Stimulated activated CD8-positive, alpha-beta memory T cell treated with anti-CD3 and anti-CD28 coated beads, Interleukin-4, amount 100 ng/mL, for 1 hour (primary cell): ENCODE measurements at regions not wholly inside any gene's neighbourhood (a gene's known extent, or its start where the extent isn't known, plus 50 kb on each side); places are given as distances from the start of the nearest gene placed in this dataset.

ENCODE experiments used
- DNase-seq, 2 donors: peaks; one replicate each; pipeline ENCODE4 v3.0.0-alpha.2; 2020; ENCODE audit warnings: low read depth in 2 of 2, low spot score in 1 of 2

GRCh38 chr6:15194453-15194852 is 51.4 kb upstream of the JARID2 start:
- DNase-seq = no peak
